TTC549 (cell line): ENCODE measurements at regions not wholly inside any gene's neighbourhood (a gene's known extent, or its start where the extent isn't known, plus 50 kb on each side); places are given as distances from the start of the nearest gene placed in this dataset.

ENCODE experiments used
- FAIRE-seq: peaks from 2 replicates; lab custom pipeline; 2012; peaks lifted over from hg19 to GRCh38; lab: Jason Lieb, UNC

GRCh38 chr19:30897034-30897433, 452.2 kb downstream of the TSHZ3 start:
- FAIRE-seq, result no peak

- FAIRE-seq, result no peak
Observed at GRCh38 chr19:30896554-30896953, 452.7 kb downstream of the TSHZ3 start.

GRCh38 chr19:30895946-30896345, 453.3 kb downstream of the TSHZ3 start:
- no peak for FAIRE-seq

GRCh38 chr19:30891051-30891450, 458.2 kb downstream of the TSHZ3 start:
- no peak for FAIRE-seq

GRCh38 chr19:30890033-30890432, 459.2 kb downstream of the TSHZ3 start:
- FAIRE-seq, result no peak

- no peak for FAIRE-seq
Observed at GRCh38 chr19:30888937-30889336, 460.3 kb downstream of the TSHZ3 start.

GRCh38 chr19:30887042-30887441, 462.2 kb downstream of the TSHZ3 start:
- FAIRE-seq, result no peak

- FAIRE-seq, result no peak
Observed at GRCh38 chr19:30886222-30886621, 463.0 kb downstream of the TSHZ3 start.

GRCh38 chr19:30884146-30884812, 465.0 kb downstream of the TSHZ3 start:
- FAIRE-seq, result no peak

- no peak for FAIRE-seq
Observed at GRCh38 chr19:30883071-30883470, 466.2 kb downstream of the TSHZ3 start.

- FAIRE-seq, result no peak
Observed at GRCh38 chr19:30882411-30883005, 466.7 kb downstream of the TSHZ3 start.

- no peak for FAIRE-seq
Observed at GRCh38 chr19:30881930-30882329, 467.3 kb downstream of the TSHZ3 start.

GRCh38 chr19:30881281-30881680, 468.0 kb downstream of the TSHZ3 start:
- FAIRE-seq, result no peak

GRCh38 chr19:30880551-30880950, 468.7 kb downstream of the TSHZ3 start:
- FAIRE-seq, result no peak

GRCh38 chr19:30880151-30880550, 469.1 kb downstream of the TSHZ3 start:
- FAIRE-seq, result no peak

- no peak for FAIRE-seq
Observed at GRCh38 chr19:30879736-30880135, 469.5 kb downstream of the TSHZ3 start.

GRCh38 chr19:30879225-30879624, 470.0 kb downstream of the TSHZ3 start:
- no peak for FAIRE-seq

- FAIRE-seq, result no peak
Observed at GRCh38 chr19:30878495-30878894, 470.7 kb downstream of the TSHZ3 start.

- FAIRE-seq, result no peak
Observed at GRCh38 chr19:30877661-30878113, 471.5 kb downstream of the TSHZ3 start.

- no peak for FAIRE-seq
Observed at GRCh38 chr19:30873691-30874090, 475.5 kb downstream of the TSHZ3 start.

- no peak for FAIRE-seq
Observed at GRCh38 chr19:30873003-30873402, 476.2 kb downstream of the TSHZ3 start.

GRCh38 chr19:30871979-30872378, 477.3 kb downstream of the TSHZ3 start:
- no peak for FAIRE-seq

- FAIRE-seq, result no peak
Observed at GRCh38 chr19:30870876-30871275, 478.4 kb downstream of the TSHZ3 start.

GRCh38 chr19:30865511-30865910, 483.7 kb downstream of the TSHZ3 start:
- no peak for FAIRE-seq
